ENCODE measurements at regions not wholly inside any gene's neighbourhood (a gene's known extent, or its start where the extent isn't known, plus 50 kb on each side); places are given as distances from the start of the nearest gene placed in this dataset.

DNA sequence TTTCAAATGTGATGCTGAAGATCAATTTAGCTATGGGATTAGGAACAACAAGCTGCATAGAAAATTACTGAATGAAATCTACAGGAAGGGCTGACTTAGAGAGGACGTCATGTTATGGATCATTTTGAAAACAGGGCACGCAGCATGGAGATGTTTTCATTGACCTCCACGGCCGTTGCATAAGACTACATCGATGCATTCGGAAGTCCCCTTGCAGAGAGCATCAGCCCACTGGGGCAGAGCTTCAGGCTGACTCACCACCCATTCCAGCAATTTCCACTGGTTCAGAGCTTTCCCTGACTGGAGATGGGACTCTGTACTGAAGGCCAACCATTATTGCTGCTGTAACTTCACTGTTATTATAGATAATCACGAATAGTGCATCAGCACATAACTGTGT lies 305.3 kb downstream of the IRS2 start:
- TF ChIP-seq, protein P1, sequence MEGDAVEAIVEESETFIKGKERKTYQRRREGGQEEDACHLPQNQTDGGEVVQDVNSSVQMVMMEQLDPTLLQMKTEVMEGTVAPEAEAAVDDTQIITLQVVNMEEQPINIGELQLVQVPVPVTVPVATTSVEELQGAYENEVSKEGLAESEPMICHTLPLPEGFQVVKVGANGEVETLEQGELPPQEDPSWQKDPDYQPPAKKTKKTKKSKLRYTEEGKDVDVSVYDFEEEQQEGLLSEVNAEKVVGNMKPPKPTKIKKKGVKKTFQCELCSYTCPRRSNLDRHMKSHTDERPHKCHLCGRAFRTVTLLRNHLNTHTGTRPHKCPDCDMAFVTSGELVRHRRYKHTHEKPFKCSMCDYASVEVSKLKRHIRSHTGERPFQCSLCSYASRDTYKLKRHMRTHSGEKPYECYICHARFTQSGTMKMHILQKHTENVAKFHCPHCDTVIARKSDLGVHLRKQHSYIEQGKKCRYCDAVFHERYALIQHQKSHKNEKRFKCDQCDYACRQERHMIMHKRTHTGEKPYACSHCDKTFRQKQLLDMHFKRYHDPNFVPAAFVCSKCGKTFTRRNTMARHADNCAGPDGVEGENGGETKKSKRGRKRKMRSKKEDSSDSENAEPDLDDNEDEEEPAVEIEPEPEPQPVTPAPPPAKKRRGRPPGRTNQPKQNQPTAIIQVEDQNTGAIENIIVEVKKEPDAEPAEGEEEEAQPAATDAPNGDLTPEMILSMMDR (IDR thresholded peaks at IDR 0.05), result no peak
- no peak for TF ChIP-seq POLR2A (IDR thresholded peaks at IDR 0.05)
